PC-9 (cell line): ENCODE measurements at regions not wholly inside any gene's neighbourhood (a gene's known extent, or its start where the extent isn't known, plus 50 kb on each side); places are given as distances from the start of the nearest gene placed in this dataset.

ENCODE experiments used
- BruUV-seq: library from RNA; stranded (reverse); fragments of 400-500 nt; replicated peaks from 2 replicates; lab custom pipeline; 2021; lab: Mats Ljungman, UMichigan
- CTCF ChIA-PET: fragments of 300-600 bp; sonication (Branson Sonifier 250); formaldehyde crosslinking; loops from one replicate; lab custom pipeline; 2022; ENCODE audit warnings: antibody characterized with exemption; lab: Charles Lee
- POLR2A ChIA-PET: fragments of 300-600 bp; sonication (Branson Sonifier 250); formaldehyde crosslinking; loops from one replicate; lab custom pipeline; 2022; ENCODE audit warnings: antibody characterized with exemption; ENCODE audit not compliant: unreplicated experiment; lab: Charles Lee
- DNase-seq, 2 experiments: peaks; one replicate each; pipeline versions ENCODE4 v3.0.0 to v3.0.0-alpha.2; 2015 to 2022; ENCODE audit warnings: mixed read lengths in 1 of 2
- H2AFZ ChIP-seq: fragments of 200-600 bp; sonication (generic); 2 replicates; pipeline ENCODE4 v1.8.1; 2017; ENCODE audit warnings: antibody characterized with exemption
- H3F3A ChIP-seq: fragments of 200-600 bp; sonication (generic); 2 replicates; pipeline ENCODE4 v1.8.1; 2017; ENCODE audit warnings: antibody characterized with exemption, mild to moderate bottlenecking, low read depth; ENCODE audit not compliant: insufficient read depth
- H3K27ac ChIP-seq: fragments of 200-600 bp; sonication (generic); 2 replicates; pipeline ENCODE4 v1.6.1; 2016; ENCODE audit warnings: mixed run types
- H3K27me3 ChIP-seq: fragments of 200-600 bp; sonication (generic); 2 replicates; pipeline ENCODE4 v1.6.1; 2016; ENCODE audit warnings: low read depth, mixed run types; ENCODE audit not compliant: insufficient read depth
- H3K36me3 ChIP-seq: fragments of 200-600 bp; sonication (generic); 2 replicates; pipeline ENCODE4 v1.6.1; 2016; ENCODE audit warnings: low read depth, mixed run types
- H3K4me1 ChIP-seq: fragments of 200-600 bp; sonication (generic); replicated peaks from 2 replicates; pipeline ENCODE4 v1.6.1; 2016; ENCODE audit warnings: mixed run types; ENCODE audit not compliant: insufficient read depth
- H3K4me2 ChIP-seq: fragments of 200-600 bp; sonication (generic); 2 replicates; pipeline ENCODE4 v1.6.1; 2017; ENCODE audit warnings: mixed run types
- H3K4me3 ChIP-seq: fragments of 200-600 bp; sonication (generic); 2 replicates; pipeline ENCODE4 v1.6.1; 2016; ENCODE audit warnings: mixed run types
- H3K79me2 ChIP-seq: fragments of 200-600 bp; sonication (generic); 2 replicates; pipeline ENCODE4 v1.6.1; 2017; ENCODE audit warnings: low read depth, mixed run types
- H3K9me2 ChIP-seq: fragments of 200-600 bp; sonication (generic); 2 replicates; pipeline ENCODE4 v1.8.1; 2017; ENCODE audit warnings: mild to moderate bottlenecking; ENCODE audit not compliant: insufficient read depth
- H3K9me3 ChIP-seq: fragments of 200-600 bp; sonication (generic); 2 replicates; pipeline ENCODE4 v1.8.1; 2016; ENCODE audit warnings: low read depth; ENCODE audit not compliant: insufficient read depth
- H4K20me1 ChIP-seq: fragments of 200-600 bp; sonication (generic); 2 replicates; pipeline ENCODE4 v1.8.1; 2017; ENCODE audit not compliant: insufficient read depth
- CTCF ChIP-seq: fragments of 200-600 bp; sonication (generic); conservative IDR thresholded peaks from 2 replicates; pipeline ENCODE4 v1.6.1; 2017; ENCODE audit warnings: mixed run types, antibody characterized with exemption, mild to moderate bottlenecking, moderate library complexity
- EZH2 ChIP-seq: fragments of 200-600 bp; sonication (generic); IDR thresholded peaks from 2 replicates; pipeline ENCODE4 v1.8.0; 2017; ENCODE audit warnings: antibody characterized with exemption, low read depth
- intact Hi-C: fragments of 100-400 bp; cut with micrococcal nuclease; formaldehyde crosslinking; loops from one replicate; pipeline ENCODE4 v1.10.0; 2022; ENCODE audit not compliant: unreplicated experiment

GRCh38 chr10:61318429-61318828, 134.8 kb downstream of the TMEM26 start:
- H3K9me3 ChIP-seq, result no peaks in the 10 kb centered on the region
- H3K4me3 ChIP-seq, result no peak overlapping the region
- H3K4me2 ChIP-seq, result no peak overlapping the region
- no peaks in the 10 kb centered on the region for H3K36me3 ChIP-seq
- ChIA-PET POLR2A (no interaction called here), CTCF (no interaction called here)
- intact Hi-C loops, result no loop called here
- no peaks in the 10 kb centered on the region for H4K20me1 ChIP-seq
- H3K27me3 ChIP-seq, result no peaks in the 10 kb centered on the region
- H3K9me2 ChIP-seq, result no peaks in the 10 kb centered on the region
- H3K4me1 ChIP-seq, result no peaks in the 10 kb centered on the region
- no peak overlapping the region for H2AFZ ChIP-seq
- TF ChIP-seq EZH2, result no peak
- no peak for TF ChIP-seq CTCF
- H3K27ac ChIP-seq, result no peak overlapping the region
- no peaks in the 10 kb centered on the region for H3F3A ChIP-seq
- DNase-seq, result no peak
- H3K79me2 ChIP-seq, result no peaks in the 10 kb centered on the region
- BruUV-seq, result no TSS peak

GRCh38 chr10:61317706-61318105, 135.5 kb downstream of the TMEM26 start:
- Histone ChIP-seq H3K27me3 (no peaks in the 10 kb centered on the region), H4K20me1 (no peaks in the 10 kb centered on the region), H2AFZ (no peak overlapping the region), H3K4me1 (no peaks in the 10 kb centered on the region), H3F3A (no peaks in the 10 kb centered on the region), H3K27ac (no peak overlapping the region), H3K79me2 (no peaks in the 10 kb centered on the region), H3K9me2 (no peaks in the 10 kb centered on the region), H3K36me3 (no peaks in the 10 kb centered on the region), H3K4me2 (no peak overlapping the region), H3K4me3 (no peak overlapping the region), H3K9me3 (no peaks in the 10 kb centered on the region)
- BruUV-seq, result no TSS peak
- intact Hi-C loops, result no loop called here
- TF ChIP-seq CTCF, result no peak
- TF ChIP-seq EZH2, result no peak
- POLR2A ChIA-PET, result no interaction called here
- CTCF ChIA-PET, result no interaction called here
- no peak for DNase-seq

- no peaks in the 10 kb centered on the region for H3K36me3 ChIP-seq
- no peaks in the 10 kb centered on the region for H3F3A ChIP-seq
- POLR2A ChIA-PET, result no interaction called here
- no peaks in the 10 kb centered on the region for H4K20me1 ChIP-seq
- H3K4me2 ChIP-seq, result no peak overlapping the region
- CTCF ChIA-PET, result no interaction called here
- intact Hi-C loops, result no loop called here
- H3K79me2 ChIP-seq, result no peaks in the 10 kb centered on the region
- BruUV-seq, result no TSS peak
- H3K9me2 ChIP-seq, result no peaks in the 10 kb centered on the region
- no peak overlapping the region for H3K4me3 ChIP-seq
- no peaks in the 10 kb centered on the region for H3K27me3 ChIP-seq
- H2AFZ ChIP-seq, result no peak overlapping the region
- no peaks in the 10 kb centered on the region for H3K4me1 ChIP-seq
- no peak for TF ChIP-seq CTCF
- no peak for TF ChIP-seq EZH2
- no peaks in the 10 kb centered on the region for H3K9me3 ChIP-seq
- H3K27ac ChIP-seq, result no peak overlapping the region
- DNase-seq, result no peak
Observed at GRCh38 chr10:61316676-61317265, 136.4 kb downstream of the TMEM26 start.
